Stomach smooth muscle (tissue), 2 donors: ENCODE measurements at regions not wholly inside any gene's neighbourhood (a gene's known extent, or its start where the extent isn't known, plus 50 kb on each side); places are given as distances from the start of the nearest gene placed in this dataset.

Experiments used
- H3K27ac ChIP-seq: one replicate; pipeline ENCODE4 v1.7.0; 2013; ENCODE audit warnings: mild to moderate bottlenecking, low read length, inconsistent platforms
- H3K27me3 ChIP-seq, 2 donors: one replicate each; pipeline ENCODE4 v1.7.0; 2013; ENCODE audit warnings: low read length in 2 of 2; ENCODE audit not compliant: insufficient read depth in 2 of 2, control insufficient read depth in 1 of 2
- H3K36me3 ChIP-seq, 2 donors: one replicate each; pipeline ENCODE4 v1.7.0; 2013; ENCODE audit warnings: low read length in 2 of 2; ENCODE audit not compliant: control insufficient read depth in 2 of 2, insufficient read depth in 2 of 2
- H3K4me1 ChIP-seq: one replicate; pipeline ENCODE4 v1.7.0; 2013; ENCODE audit warnings: low read length; ENCODE audit not compliant: control insufficient read depth, insufficient read depth
- H3K4me3 ChIP-seq, 2 donors: one replicate each; pipeline ENCODE4 v1.7.0; 2013; ENCODE audit warnings: low read length in 2 of 2
- H3K9ac ChIP-seq, 2 donors: one replicate each; pipeline ENCODE4 v1.7.0; 2013; ENCODE audit warnings: low read length in 2 of 2, mild to moderate bottlenecking in 1 of 2
- H3K9me3 ChIP-seq, 2 donors: one replicate each; pipeline ENCODE4 v1.7.0; 2013; ENCODE audit warnings: low read length in 2 of 2; ENCODE audit not compliant: control insufficient read depth in 2 of 2
- donor health status: healthy.
- donor health status: Pancreatic carcinoma.

- H3K27me3 ChIP-seq, result no peaks in the 10 kb centered on the region
- H3K4me3 ChIP-seq, result no peak overlapping the region
Observed at GRCh38 chr16:16907089-16907488, 528.1 kb downstream of the NPIPA7 start.

GRCh38 chr16:16908077-16908476 lies 529.1 kb downstream of the NPIPA7 start:
- no peaks in the 10 kb centered on the region for H3K27me3 ChIP-seq
- H3K9me3 ChIP-seq, result peaks cover 3 to 8% of the 10 kb centered on the region in 2 donors
- H3K27ac ChIP-seq, result no peak overlapping the region
- no peak overlapping the region for H3K4me3 ChIP-seq
- no peak overlapping the region for H3K9ac ChIP-seq
- no peaks in the 10 kb centered on the region for H3K36me3 ChIP-seq
- no peaks in the 10 kb centered on the region for H3K4me1 ChIP-seq

More at GRCh38 chr16:16907089-16907488, 528.1 kb downstream of the NPIPA7 start:
- Histone ChIP-seq H3K27ac (no peak overlapping the region), H3K9me3 (peaks cover 3 to 5% of the 10 kb centered on the region in 2 donors), H3K9ac (no peak overlapping the region), H3K36me3 (no peaks in the 10 kb centered on the region), H3K4me1 (no peaks in the 10 kb centered on the region)

GRCh38 chr16:16909126-16909525 lies 530.2 kb downstream of the NPIPA7 start:
- Histone ChIP-seq H3K27me3 (no peaks in the 10 kb centered on the region), H3K4me3 (no peak overlapping the region), H3K4me1 (no peaks in the 10 kb centered on the region), H3K27ac (no peak overlapping the region), H3K9ac (no peak overlapping the region), H3K36me3 (no peaks in the 10 kb centered on the region), H3K9me3 (peaks cover 3 to 8% of the 10 kb centered on the region in 2 donors)

GRCh38 chr16:16910666-16911065 lies 531.7 kb downstream of the NPIPA7 start:
- no peak overlapping the region for H3K27ac ChIP-seq
- H3K4me1 ChIP-seq, result peaks cover 3% of the 10 kb centered on the region
- no peak overlapping the region for H3K4me3 ChIP-seq
- no peak overlapping the region for H3K9ac ChIP-seq
- no peaks in the 10 kb centered on the region for H3K27me3 ChIP-seq
- peaks cover 3 to 4% of the 10 kb centered on the region in 2 donors for H3K9me3 ChIP-seq
- H3K36me3 ChIP-seq, result no peaks in the 10 kb centered on the region

GRCh38 chr16:16915771-16916170 lies 536.8 kb downstream of the NPIPA7 start:
- peaks cover 9% of the 10 kb centered on the region for H3K4me1 ChIP-seq
- H3K27me3 ChIP-seq, result no peaks in the 10 kb centered on the region

GRCh38 chr16:16917191-16917785 lies 538.3 kb downstream of the NPIPA7 start:
- Histone ChIP-seq H3K9me3 (peaks cover 0 to 4% of the 10 kb centered on the region in 2 donors), H3K27me3 (no peaks in the 10 kb centered on the region), H3K27ac (no peak overlapping the region), H3K4me1 (peaks cover 9% of the 10 kb centered on the region), H3K9ac (no peak overlapping the region), H3K36me3 (no peaks in the 10 kb centered on the region), H3K4me3 (peak overlapping the region in 1 of 2 donors; percentile 44)

More at GRCh38 chr16:16915771-16916170, 536.8 kb downstream of the NPIPA7 start:
- no peak overlapping the region for H3K27ac ChIP-seq
- H3K9ac ChIP-seq, result no peak overlapping the region
- H3K36me3 ChIP-seq, result no peaks in the 10 kb centered on the region
- no peak overlapping the region for H3K4me3 ChIP-seq
- peaks cover 0 to 4% of the 10 kb centered on the region in 2 donors for H3K9me3 ChIP-seq

GRCh38 chr16:16923479-16923878 lies 544.5 kb downstream of the NPIPA7 start:
- Histone ChIP-seq H3K36me3 (no peaks in the 10 kb centered on the region), H3K4me1 (no peaks in the 10 kb centered on the region), H3K9ac (no peak overlapping the region), H3K27me3 (no peaks in the 10 kb centered on the region), H3K4me3 (no peak overlapping the region), H3K9me3 (no peaks in the 10 kb centered on the region), H3K27ac (no peak overlapping the region)

GRCh38 chr16:16924613-16925012 lies 545.7 kb downstream of the NPIPA7 start:
- H3K4me1 ChIP-seq, result no peaks in the 10 kb centered on the region
- H3K36me3 ChIP-seq, result no peaks in the 10 kb centered on the region
- no peak overlapping the region for H3K4me3 ChIP-seq
- no peak overlapping the region for H3K9ac ChIP-seq
- no peak overlapping the region for H3K27ac ChIP-seq
- H3K27me3 ChIP-seq, result no peaks in the 10 kb centered on the region
- H3K9me3 ChIP-seq, result no peaks in the 10 kb centered on the region

- Histone ChIP-seq H3K9me3 (no peaks in the 10 kb centered on the region), H3K36me3 (no peaks in the 10 kb centered on the region), H3K4me3 (no peak overlapping the region)
Observed at GRCh38 chr16:16925432-16925831, 545.3 kb downstream of the XYLT1 start.

GRCh38 chr16:16928532-16929109 lies 542.1 kb downstream of the XYLT1 start:
- Histone ChIP-seq H3K4me3 (no peak overlapping the region), H3K36me3 (no peaks in the 10 kb centered on the region), H3K9me3 (no peaks in the 10 kb centered on the region), H3K27me3 (no peaks in the 10 kb centered on the region), H3K4me1 (no peaks in the 10 kb centered on the region), H3K27ac (no peak overlapping the region), H3K9ac (no peak overlapping the region)

More at GRCh38 chr16:16925432-16925831, 545.3 kb downstream of the XYLT1 start:
- H3K27me3 ChIP-seq, result no peaks in the 10 kb centered on the region
- no peak overlapping the region for H3K27ac ChIP-seq
- H3K9ac ChIP-seq, result no peak overlapping the region
- H3K4me1 ChIP-seq, result no peaks in the 10 kb centered on the region

- H3K4me1 ChIP-seq, result no peaks in the 10 kb centered on the region
- H3K9ac ChIP-seq, result no peak overlapping the region
- H3K36me3 ChIP-seq, result no peaks in the 10 kb centered on the region
- no peaks in the 10 kb centered on the region for H3K9me3 ChIP-seq
- H3K27me3 ChIP-seq, result peaks cover 0 to 3% of the 10 kb centered on the region in 2 donors
- no peak overlapping the region for H3K4me3 ChIP-seq
- H3K27ac ChIP-seq, result no peak overlapping the region
Observed at GRCh38 chr16:16930309-16931000, 540.3 kb downstream of the XYLT1 start.
